ENCODE measurements at regions not wholly inside any gene's neighbourhood (a gene's known extent, or its start where the extent isn't known, plus 50 kb on each side); places are given as distances from the start of the nearest gene placed in this dataset.
"Not testable (repeated sequence)": the region's sequence is repeated elsewhere in the genome, so short reads cannot be mapped to it uniquely, and the experiment has no call there.

GRCh38 chr2:13652531-13653313 is 936.0 kb downstream of the TRIB2 start:
- no peak for DNase-seq

- no peak for DNase-seq
Observed at GRCh38 chr2:13654416-13654815, 937.7 kb downstream of the TRIB2 start.

- no peak for DNase-seq
Observed at GRCh38 chr2:13660231-13660630, 943.5 kb downstream of the TRIB2 start.

DNA sequence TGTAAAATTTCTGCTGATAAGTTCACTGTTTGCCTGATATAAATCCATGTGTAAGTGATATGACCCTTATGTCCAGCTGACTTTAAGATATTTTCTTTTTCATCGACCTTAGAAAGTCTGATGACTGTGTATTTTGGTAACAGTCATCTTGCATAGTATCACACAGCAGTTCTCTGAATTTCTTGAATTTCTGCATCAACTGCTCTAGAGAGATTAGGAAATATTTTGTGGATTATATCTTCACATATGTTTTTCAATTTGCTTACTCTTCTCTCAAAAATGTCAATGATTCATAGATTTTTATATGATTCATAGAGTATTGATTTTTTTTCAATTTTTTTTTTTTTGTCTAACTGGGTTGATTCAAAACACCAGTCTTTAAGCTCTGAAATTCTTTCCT is 945.3 kb downstream of the TRIB2 start:
- no peak for DNase-seq

DNA sequence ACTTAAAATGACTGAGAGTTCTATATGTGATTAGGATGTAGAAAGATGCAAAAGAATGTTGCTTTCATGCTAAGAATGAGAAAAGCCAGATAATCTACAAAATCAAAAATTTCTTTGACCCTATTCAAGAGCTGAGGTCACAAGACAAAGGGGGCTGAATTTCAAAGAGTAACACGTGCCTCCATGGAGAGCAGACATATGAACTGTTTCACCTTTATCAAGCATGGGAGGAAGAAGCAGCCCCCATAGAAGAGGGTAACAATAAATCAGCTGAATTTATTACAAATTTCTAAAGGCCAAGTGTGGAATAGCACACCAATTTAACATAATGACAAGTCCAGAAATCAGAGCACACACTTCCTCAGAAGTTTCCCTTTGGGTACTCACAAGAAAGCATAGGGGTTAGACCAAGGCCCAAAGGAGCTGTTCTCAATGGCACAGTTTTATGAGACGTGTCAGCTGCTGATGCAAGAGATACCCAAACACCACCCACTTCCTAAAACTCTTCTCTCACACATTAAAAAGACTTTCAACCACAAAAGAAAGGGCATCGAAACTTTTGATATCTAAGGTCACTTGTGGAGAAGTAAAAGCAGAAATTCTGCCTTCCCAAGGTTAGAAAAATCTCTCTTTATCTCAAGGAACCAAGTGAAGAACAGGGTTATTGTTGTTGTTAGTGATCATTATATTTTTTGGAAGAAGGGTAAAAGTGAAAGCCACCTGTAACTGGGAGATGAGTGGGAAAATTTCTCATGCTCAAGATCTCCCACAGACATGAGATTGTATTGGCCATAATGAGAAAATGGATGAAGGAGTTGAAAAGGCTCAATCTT is 950.1 kb downstream of the TRIB2 start:
- DNase-seq, result no peak

GRCh38 chr2:13667415-13667757 is 950.6 kb downstream of the TRIB2 start:
- DNase-seq, result no peak

DNA sequence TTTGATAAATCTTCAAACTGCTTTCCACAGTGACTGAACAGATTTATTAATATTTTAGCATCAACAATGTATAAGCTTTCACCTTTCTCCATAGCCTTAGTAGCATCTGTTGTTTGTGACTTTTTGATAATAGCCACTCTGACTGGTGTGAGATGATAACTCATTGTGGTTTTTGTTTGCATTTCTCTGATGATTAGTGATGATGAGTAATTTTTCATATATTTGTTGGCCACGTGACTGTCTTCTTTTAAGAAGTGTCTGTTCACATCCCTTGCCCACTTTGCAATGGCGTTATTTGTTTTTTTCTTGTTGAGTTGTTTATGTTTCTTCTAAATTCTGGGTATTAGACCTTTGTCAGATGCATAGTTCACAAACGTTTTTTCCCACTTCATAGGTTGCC is 952.9 kb downstream of the TRIB2 start:
- no peak for DNase-seq

DNA sequence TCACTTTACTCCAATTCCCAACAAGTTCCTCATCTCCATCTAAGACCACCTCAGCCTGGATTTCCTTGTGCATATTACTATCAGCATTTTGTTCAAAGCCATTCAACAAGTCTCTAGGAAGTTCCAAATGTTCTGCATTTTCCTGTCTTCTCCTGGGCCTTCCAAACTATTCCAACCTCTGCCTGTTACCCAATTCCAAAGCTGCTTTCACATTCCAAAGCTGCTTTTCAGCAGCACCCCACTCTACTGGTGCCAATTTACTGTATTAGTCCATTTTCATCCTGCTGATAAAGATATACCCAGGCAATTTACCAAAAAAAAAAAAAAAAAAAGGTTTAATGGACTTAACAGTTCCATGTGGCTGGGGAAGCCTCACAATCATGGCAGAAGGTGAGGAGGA is 957.1 kb downstream of the TRIB2 start:
- not testable (repeated sequence) for DNase-seq

DNA sequence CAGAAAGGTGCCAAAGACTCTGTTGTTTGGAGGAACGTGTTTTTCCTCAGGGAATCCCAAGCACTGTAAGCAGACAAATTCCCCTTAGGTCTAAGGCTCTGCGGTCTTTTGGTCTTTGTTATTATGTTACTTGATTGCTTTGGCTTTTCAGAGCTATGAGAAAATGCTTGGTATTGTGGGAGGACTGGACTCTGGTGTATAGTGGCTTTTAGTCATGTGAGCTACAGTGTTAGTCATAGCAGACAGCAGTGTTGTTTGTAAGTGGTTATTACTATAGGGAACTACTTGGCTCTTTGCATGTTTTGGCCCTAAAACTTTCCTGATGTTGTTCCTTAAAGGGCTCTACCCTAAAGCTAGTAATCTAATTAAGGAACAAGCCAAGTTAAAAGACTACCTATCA is 956.2 kb upstream of the LRATD1 start:
- DNase-seq, result no peak

- DNase-seq, result no peak
Observed at GRCh38 chr2:13681936-13682335, 950.6 kb upstream of the LRATD1 start.

DNA sequence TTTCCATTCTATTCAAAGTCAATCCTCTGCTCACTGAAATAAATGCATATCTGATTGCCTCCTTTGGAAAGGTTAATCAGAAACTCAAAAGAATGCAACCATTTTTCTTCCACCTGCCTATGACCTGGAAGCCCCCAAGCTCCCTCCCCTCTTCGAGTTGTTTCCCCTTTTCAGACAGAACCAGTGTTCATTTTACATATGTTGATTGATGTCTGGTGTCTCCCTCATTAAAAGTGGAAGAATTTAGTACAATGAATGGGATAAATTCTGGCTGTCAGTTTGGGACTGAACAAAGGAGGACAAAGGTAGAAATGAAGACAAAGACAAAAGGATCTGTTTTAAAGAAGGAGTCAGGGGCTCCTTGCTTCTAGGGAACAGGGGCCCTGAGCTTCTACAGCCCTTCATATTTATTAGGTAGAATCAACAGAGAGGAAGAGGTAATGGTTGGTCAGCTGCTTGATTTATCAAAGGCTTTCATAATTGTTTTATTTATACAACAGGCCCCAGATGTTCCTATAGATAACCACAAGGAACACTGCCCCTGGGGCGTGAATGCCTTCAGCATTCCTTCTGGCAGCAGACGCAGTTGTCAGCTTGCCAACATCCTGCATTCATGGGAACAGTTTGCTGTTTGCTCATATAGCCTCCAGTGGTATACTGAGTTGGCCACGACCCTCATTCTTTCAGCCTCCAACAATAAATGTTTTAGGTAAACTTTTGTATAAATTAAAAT is 949.8 kb upstream of the LRATD1 start:
- no peak for DNase-seq

DNA sequence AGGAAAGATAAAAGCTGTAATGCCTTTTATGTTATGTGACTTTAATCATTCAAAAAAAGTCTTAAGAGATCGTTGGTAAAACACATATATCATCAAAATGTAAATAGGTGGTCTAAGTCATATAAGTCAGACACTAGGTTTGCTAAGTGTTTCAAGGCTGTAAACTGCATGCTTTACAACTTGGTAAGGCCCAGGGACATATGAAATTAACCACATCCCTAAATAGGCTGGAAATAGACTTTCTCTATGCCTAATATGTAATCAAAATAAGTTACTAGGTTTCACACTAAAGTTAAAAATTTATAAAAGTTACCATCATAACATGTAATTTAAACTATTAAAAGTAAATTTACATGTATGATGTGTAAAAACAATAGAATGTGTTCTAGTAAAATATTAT is 946.3 kb upstream of the LRATD1 start:
- DNase-seq, result no peak

DNA sequence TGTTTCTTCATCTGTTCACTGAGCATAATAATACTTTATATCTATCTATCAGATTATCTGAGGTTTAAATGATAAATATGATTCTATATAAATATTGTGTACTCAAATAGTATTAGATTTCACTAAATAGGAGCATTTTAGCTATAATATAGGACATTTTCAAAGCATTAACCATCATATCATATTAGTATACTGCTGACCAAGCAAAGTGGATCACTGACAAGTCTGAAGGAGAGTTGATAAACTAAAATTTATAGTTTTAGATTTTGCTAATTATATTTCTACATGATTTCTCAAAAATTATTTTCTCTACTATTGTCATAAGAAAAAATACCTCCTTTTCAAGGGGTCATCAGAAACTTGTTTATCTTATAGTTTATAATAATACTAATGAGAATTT is 937.8 kb upstream of the LRATD1 start:
- no peak for DNase-seq

- no peak for DNase-seq
Observed at GRCh38 chr2:13696601-13697000, 935.9 kb upstream of the LRATD1 start.

DNA sequence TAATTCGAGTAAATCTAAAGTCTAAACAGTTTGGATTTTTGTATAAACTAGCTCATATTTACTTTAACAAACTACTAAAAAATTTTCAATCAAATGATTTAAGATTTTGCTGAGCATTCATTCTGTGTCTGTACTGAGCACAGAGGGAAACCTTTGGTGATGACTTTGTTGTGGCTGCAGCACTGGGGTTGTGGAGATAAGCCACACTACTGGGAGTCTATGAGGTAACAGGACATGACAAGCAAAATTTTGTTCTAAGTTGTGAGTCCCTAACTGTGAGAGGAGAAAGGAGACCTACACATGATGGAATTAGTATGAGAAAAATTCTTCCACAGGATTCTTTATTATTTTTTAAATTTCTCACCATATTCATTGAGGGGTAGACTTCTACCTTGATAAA is 933.7 kb upstream of the LRATD1 start:
- no peak for DNase-seq

GRCh38 chr2:13699939-13700338 is 932.6 kb upstream of the LRATD1 start:
- DNase-seq, result not testable (repeated sequence)

GRCh38 chr2:13711154-13711553 is 921.4 kb upstream of the LRATD1 start:
- DNase-seq, result no peak

GRCh38 chr2:13714466-13714865 is 918.1 kb upstream of the LRATD1 start:
- no peak for DNase-seq

- no peak for DNase-seq
Observed at GRCh38 chr2:13725945-13726344, 906.6 kb upstream of the LRATD1 start.

- no peak for DNase-seq
Observed at GRCh38 chr2:13745330-13745729, 887.2 kb upstream of the LRATD1 start.

GRCh38 chr2:13751955-13752354 is 880.6 kb upstream of the LRATD1 start:
- DNase-seq, result no peak

DNA sequence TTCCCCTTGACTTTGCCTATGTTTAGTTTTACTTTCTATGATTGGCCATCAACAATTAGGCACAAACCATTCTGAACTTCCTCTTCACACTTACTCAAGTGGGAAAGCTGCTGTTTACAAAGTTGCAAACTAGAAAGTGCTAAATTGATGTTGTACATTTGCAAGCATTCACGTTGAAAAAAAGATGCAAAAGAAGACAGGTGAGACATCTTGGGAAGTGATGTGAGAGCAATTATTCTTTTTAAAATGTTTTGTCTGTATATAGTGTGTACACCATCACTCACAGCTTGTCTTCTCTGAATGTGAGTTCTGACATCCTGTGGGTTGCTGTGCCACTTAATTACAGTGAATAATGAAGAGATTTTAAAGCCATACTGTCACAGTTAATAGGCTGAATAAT is 874.1 kb upstream of the LRATD1 start:
- DNase-seq, result no peak

- DNase-seq, result no peak
Observed at GRCh38 chr2:13768274-13768673, 864.2 kb upstream of the LRATD1 start.

DNA sequence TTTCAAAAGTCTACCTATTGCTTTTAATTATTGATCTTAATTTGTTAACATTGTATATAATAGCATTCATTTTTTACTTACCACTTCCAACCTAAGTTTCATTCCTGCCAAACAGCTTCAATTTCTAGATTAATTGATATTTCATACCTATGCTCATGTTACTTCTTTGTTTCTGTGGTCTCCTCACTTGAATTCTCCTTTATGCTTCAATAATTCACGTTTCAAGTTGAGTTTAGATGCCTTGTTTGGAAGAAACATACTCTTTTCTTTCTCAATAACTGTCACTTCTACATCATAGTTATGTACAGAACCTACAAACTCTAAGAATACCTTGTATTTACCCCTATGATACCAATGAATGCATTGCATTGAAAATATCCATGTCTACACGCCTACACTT is 862.2 kb upstream of the LRATD1 start:
- DNase-seq, result no peak
